Hypothalamus (tissue), 51 donors: ENCODE measurements at regions not wholly inside any gene's neighbourhood (a gene's known extent, or its start where the extent isn't known, plus 50 kb on each side); places are given as distances from the start of the nearest gene placed in this dataset.
"Not testable (repeated sequence)": the region's sequence is repeated elsewhere in the genome, so short reads cannot be mapped to it uniquely, and the experiment has no call there.

Experiments
- DNase-seq, 51 donors: peaks; one replicate each; lab custom pipeline; 2025; lab: John Stamatoyannopoulos, UW

DNA sequence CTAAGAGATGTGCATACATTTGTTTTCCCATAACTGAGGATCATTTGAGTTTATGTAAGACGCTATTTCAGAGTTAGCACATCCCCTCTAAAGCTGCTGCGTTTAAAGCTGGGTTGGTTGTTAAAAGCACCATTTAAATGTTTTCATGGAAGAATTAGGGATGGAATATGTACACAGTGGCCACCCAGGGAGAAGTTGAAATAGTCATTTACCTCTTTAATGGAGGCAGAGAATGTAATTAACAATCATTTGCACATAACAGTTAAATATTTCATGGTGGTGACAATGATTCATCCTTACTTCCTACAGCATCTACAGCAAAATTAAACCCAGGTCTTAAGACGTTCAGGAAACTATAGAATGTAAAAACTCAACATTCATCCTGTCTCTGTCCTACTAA, 100.3 kb downstream of the KIF4B start:
- DNase-seq: no peak

DNA sequence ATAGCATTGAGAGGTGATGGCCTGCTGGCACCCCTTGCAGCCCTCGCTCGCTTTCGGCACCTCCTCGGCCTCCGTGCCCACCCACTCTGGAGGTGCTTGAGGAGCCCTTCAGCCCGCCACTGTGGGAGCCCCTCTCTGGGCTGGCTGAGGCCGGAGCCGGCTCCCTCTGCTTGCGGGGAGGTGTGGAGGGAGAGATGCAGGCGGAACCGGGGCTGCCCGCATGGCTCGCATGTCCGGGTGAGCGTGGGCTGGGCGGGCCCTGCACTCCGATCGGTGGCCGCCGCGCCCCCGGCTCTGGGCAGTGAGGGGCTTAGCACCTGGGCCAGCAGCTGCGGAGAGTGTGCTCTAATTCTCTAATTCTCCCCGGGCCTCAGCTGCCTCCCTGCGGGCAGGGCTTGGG, 101.1 kb downstream of the KIF4B start:
- DNase-seq: no peak

DNA sequence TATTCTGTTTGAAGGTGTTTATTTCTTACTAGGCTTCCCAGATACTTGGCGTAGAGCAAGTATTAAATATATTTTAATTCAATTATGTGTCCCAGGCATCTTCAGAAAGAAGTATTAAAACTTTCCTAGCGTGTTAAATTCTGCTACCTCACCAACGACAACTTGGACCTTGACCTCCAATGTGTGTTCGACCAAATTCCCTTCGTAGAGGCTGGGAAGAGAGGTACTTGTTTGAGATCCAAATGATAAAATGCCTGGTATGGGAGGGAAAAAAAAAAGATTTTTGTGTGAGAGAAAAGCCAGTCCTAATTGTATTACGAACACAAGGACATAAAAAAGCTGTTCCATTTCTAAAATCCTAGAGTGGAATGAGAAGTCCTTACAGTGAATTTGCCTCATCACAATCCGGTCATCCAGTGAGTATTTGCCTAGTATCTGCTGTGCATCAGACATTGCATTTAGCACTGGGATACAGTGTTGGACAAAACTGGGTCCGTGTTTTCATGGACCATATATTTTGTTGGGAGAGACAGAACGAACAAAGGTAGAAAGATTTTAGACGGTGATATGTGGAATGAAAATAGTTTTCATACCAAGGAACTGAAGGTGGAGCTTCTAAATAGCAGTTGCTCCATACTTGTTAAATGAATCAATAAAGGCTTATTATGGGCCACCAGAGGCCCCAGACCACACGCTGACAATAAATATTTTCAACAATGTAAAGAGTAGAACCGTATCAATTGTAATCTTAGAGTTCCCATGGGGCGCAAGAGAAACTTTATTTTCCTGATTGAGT, 103.1 kb downstream of the KIF4B start:
- DNase-seq: no peak

DNA sequence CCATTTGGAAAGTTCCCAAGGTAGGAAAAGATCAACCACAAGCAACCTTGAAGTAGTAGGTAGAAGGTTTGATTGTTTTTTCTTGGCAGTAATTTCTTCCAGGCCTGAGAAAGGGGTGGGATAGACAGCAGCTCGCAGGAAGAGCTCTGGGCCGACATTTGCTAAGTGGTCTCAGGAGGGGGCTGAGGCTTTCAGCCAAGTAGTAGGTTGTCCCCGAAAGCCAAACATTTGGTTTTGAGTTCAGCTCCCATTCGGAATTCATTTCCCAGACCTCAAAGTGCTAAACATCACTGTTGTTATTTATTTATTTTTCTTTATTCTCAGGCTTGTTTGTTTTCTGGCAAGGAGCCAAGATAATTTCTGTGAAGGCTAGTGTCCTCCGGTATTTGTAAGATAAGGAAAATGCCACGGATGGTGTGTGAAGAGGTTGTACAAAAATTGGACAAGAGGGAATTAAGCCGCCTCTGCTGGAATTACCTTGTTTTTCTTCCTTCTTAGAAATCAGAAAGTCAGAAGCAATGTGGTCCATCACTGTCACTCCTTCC, 112.1 kb downstream of the KIF4B start:
- DNase-seq: no peak

DNA sequence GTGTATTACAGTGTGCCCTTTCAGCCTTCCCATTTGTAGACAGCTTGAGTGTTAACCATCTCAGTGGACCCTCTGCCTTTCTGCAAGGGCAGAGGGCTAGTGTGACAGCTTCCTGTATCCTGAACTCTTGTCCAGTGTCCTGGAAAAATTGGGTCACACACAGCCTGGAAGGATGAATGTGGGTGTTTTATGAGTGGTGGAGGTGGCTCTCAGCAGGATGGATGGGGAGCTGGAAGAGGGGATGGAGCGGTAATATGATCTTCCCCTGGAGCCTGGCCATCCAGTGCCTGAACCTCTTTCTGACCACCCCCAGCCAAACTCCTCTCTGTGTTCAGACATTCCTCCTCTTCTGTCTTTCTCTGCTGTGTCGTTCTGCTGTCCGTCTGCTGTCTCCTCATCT, 113.0 kb downstream of the KIF4B start:
- DNase-seq: no peak

DNA sequence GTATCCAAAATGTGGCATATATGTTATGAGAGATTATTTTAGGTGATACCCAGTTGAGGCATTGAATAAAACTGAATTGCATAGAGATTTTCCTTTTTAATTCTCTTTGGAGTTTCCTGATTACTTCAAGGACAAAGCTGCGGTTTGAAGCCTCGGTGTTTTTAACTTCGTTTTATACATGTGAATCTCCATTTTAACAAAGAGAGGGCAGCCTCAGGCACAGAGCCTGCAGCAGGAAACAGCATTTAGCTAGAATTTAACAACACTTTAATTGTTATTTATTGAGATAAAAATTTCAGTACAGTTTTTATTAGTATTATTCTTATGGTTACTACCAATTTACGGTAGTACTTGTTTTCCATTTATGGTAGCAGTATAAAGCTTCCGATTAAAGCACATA, 114.0 kb downstream of the KIF4B start:
- no peak for DNase-seq

DNA sequence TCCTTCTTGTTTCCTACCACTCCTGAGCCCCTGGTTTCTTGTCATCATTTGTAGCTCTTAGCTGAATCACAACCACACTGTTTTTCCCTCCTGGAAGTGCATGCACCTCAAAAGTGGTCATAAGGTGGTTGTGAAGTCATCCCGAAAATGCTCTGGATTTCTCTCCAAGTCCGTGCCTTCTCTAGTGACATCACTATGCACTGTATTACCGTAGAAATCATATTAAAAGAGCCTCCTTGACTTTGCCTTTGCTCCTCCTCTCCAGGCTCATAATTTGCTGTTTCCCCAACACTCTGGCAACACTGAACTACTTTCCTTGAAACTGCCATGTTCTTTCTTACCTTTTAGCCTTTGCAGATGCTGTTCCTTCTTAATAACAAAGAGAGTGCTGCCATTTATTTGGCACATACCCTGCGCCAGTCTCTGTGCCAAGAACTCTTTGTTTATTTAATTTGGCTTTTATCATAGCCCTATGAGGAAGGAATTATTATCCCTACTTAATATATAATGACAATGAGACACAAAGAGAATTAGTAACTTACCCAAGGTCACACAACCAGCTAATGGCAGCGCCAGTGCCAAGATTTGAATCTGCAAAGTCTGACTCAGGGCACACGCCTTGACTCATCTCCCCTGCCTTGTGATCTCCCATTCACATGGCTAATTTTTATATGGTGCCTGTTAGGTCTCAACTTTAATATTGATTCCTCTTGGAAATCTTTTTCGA, 115.4 kb downstream of the KIF4B start:
- DNase-seq: no peak

DNA sequence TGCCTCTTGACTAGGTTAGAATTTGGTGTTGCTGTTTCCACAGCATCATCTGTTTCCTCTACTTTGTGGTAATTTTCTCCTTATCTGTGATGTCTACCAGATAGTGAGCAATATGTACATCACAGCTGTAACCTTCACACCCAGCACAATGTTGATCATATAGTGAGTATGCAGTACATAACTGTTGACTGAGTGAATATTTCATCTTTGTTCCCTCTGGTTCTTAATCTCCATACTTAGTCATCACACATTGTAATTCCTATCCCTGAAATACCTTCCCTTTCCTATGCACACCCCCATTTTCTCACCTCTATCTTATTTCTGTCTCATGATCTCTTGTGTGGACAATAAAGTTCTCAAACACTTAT, 115.9 kb downstream of the KIF4B start:
- no peak for DNase-seq

DNA sequence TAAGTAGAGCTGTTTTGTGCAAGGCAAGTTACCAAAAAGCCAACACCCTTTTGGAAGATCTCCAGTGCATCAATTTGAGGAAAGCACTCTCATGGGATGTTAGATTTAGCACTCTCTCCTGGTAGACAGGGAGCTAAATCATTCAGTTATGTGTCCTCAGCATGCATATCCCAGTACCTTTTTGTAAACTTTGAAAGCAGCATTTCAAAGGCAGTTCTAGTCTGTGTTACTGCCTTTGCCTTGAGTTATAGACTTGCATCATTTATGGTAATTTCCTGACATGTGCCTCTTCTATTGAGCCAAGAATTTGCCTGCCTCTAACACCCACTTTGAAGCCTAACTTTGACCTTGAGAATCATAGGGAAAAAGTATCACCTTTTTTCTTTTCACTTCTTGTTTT, 120.6 kb downstream of the KIF4B start:
- no peak for DNase-seq

DNA sequence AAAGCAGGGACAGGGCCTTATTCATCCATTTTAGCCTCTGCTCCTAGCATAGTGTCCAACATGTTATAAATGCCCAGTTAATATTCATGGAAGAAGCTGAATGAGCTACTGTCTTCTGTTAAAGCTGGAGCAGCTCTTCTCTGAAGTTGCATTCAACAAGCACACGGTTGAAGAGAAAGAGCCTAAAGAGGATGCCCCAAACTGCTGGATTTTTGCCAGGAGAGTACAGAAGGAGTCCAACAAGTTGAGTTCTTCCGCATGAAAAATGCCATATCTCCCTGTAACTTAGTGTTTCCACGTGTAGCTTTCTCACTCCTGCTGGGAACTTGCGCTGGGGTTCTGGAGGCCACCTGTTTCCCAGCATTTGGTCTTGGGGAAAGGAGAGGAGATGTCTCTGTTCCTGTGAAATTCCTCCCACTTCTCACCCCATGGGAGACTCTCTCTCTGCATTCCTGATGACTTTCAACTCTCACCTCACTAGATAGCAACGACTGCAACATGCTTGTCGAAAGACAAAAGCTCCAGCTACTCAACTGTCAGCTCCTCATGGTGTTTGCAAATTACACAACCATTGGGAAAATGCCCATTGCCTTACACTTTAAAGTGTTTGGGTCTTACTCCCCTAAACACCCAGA, 122.8 kb downstream of the KIF4B start:
- DNase-seq: no peak

DNA sequence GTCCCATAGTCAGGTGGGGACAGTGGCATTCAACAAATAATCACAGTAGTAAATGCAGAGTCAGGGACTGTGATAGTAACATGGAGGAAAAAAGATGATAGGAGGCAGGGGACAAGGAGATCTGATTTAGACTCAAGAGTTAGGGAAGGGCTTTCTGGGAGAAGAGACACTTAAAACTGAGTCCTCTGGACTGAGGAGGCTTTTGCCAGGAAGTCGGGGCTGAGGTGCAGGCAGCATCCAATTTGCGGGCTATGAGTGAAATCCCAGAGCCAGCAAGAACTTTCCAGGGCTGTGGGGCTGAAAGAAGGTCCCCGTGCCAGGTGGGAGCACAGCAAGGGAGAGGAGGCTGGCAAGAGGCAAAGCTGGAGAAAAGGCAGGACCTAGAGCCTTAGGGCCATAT, 124.1 kb downstream of the KIF4B start:
- no peak for DNase-seq

DNA sequence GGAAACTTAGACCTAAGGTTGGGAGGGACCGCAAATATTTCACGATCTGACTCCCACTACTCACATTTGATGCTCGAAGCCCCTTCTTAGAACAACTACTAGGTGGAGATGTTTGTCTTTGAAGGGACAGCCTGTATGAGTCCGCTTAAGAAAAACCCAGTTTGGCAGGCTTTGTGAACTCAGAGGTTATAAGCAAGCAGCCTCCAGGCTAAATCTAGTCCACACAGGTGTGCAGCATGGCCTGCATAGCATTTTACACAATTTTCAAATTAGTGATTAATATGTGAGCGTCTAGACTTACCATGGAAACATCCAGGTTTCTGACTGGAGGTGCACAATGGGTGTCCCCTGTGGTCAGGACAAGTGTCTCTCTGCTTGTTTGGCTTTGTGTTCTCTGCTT, 127.1 kb downstream of the KIF4B start:
- no peak for DNase-seq

DNA sequence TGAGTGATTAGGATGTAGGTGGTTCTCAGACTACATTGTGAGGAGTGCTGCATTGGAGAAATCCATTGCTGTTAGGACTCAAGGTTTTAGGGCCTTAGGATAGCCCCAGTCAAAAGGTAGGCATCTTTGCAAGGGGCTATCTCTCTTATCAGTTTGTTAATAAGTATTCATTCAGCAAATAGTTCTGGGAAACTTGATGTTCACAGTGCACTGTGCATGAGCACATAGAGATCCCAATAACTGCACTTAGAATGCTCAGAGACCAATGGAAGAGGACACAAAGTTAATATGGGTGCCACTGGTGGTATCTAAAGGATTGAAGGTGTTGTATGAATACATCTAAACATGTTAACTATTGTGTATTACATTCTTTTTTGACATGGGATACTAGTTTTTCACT, 131.4 kb downstream of the KIF4B start:
- no peak for DNase-seq

DNA sequence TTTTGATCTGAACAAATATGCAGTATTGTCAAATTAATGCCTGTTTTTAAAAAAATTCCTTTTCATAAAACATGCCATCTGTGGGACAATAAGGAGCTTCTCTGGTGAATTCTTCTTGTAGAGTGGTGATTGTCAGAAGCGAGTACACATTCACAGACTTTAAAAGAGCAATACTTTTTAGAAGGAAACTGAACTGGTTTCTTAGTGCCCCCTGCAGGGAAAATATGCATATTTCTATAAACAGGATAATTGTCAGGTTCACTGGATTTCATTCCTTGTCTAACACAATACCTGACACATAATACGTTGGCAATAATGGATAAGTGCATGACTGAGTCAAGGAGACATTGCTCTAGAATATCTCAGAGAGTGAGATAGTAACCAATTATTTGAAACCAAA, 133.7 kb downstream of the KIF4B start:
- DNase-seq: peak in 1 of 51 donors; percentile 10

DNA sequence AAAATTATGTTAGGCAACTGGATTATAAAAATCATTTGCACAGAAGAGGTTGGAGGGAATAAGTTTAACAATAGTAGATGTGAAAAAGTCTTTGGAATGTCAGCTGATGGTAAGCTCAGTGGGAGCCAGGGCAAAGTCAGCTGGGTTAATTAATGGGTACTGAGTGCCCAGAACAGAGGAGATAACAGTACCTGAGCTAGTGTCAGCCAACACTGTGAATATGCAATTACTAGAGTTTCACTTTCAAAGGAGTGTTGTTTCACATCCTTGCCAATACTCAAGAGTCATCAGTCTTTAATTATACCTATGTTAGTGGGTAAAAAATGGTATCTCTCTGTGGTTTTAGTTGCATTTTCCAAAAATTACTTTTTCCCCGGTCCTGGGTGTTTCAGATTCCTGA, 135.1 kb downstream of the KIF4B start:
- no peak for DNase-seq

DNA sequence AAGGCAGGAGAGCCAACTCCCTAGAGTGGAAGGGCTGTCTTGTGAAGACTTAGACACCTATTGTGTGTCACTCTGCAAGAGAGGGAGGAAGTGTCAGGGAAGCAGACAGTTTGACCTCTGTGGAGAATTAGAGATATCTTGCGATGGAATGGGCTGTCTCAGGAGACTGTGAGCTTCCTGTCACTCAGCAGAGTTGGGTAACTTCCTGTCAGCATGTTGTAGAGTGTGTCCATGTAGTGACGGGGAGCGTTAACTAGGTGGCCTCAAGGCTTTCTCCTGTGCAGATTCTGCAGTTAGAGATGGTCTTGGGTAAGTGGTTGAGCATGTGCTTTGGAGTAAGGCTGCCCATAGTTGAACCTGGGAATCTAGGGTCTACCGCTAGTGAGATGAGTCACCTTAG, 136.5 kb downstream of the KIF4B start:
- no peak for DNase-seq

DNA sequence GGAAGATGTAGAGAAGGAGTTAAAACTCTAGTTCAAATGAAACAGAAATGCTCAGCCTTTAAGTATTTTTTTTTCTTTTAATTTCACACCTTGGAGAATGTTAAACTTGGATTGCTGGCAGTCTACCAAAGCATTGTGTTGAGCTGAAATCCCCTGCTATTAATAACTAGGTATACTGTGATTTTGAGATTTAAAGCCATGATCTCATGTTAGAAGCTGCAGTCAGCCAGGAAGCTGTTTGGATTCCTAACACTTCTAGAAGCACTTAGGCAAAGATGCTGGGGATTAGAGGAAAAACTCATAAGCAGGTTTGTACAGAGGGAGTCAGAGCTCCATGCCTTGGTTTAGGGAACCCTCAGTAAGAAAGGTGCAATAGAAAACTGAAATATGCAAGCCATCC, 141.4 kb downstream of the KIF4B start:
- no peak for DNase-seq

DNA sequence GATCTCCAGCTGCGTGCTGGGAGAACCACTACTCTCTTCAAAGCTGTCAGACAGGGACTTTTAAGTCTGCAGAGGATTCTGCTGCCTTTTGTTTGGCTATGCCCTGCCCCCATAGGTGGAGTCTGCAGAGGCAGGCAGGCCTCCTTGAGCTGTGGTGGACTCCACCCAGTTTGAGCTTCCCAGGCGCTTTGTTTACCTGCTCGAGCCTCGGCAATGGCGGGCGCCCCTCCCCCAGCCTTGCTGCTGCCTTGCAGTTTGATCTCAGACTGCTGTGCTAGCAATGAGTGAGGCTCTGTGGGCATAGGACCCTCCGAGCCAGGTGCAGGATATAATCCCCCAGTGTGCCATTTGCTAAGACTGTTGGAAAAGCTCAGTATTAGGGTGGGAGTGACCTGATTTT, 149.5 kb downstream of the KIF4B start:
- DNase-seq: not testable (repeated sequence)

DNA sequence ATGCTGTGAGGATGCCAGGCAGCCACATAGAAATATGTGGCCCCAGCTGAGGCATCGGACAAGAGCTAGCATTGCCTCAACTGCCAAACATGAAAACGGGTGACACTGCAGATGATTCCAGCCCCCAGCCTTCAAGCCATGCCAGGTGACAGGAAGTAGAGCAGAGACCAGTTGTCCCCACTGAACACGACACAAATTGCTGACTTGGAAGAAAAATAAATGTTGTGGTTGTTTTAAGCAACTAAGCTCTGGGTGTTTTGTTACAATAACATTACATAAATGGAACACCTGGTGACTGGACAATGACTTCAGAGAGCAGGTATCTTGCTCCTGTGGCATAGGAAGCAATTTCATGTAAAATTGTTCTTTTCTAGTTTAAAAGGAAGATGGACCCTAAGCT, 154.2 kb downstream of the KIF4B start:
- DNase-seq: no peak

DNA sequence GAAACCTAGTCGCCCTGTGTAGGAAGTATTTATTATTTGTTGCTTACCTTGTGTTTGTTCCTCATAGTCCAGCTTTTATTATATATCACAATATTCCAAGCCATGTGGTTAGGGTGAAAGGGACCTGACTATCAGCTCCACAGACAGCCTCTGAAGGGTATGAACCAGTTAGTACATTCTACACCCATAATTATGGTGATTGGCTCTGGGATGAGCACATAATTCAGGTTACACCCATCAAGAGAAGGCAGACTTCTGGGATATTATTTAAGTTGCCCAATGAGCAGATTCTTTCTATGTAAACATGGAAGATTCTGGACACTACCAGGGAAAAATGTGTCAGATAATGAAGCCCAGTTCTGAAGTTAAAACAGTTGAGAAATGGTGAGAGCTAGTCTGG, 168.0 kb downstream of the KIF4B start:
- no peak for DNase-seq

DNA sequence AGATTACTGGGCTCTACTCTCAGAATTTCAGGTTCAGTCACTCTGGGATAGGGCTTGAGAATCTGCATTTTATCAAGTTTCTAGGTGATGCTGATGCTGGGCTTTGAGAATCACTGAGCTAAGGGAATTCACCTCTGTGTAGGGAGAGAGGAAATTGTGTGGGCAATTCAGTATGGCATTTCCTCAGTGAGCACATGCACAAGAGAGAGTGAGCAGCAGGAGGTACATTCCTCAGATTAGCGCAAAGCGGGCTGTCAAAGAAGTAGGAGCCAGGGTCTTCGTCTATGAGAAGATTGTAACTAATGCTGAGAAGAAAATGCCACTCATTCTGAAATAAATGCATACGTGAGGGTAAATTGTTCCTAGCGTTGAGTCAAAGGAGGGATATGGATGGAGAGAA, 175.9 kb downstream of the KIF4B start:
- DNase-seq: no peak

DNA sequence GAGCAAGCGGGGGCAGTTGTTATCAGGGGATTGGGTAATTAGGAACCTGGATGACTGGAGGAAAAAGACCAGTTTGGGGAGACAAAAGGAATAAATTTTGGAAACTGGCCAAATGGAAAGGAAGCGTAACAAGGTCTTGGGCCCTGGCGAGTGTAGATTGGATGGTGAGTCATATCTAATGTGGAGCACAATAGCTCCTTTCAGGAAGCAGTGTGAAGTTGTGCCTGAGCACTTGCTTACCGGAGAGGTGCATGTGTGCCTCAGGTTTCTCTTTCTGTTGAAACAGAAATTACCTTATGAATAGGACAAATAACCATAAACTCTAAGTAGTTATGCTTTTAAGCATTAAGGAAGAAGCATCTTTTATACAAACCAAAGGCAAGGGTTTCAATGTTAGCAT, 176.4 kb downstream of the KIF4B start:
- no peak for DNase-seq
